B cell (primary cell): ENCODE measurements at regions not wholly inside any gene's neighbourhood (a gene's known extent, or its start where the extent isn't known, plus 50 kb on each side); places are given as distances from the start of the nearest gene placed in this dataset.

Source experiments
- ATAC-seq: fragments of 200-7000 bp; cut with Tn5 transposase; one replicate; pipeline ENCODE4 v1.10.0; 2021; ENCODE audit warnings: low read depth, mild to moderate bottlenecking, moderate number of reproducible peaks, moderate library complexity
- CTCF ChIA-PET: fragments of 350-600 bp; sonication (Branson Sonifier 250); formaldehyde crosslinking; loops from one replicate; lab custom pipeline; 2021; ENCODE audit warnings: antibody characterized with exemption, inconsistent platforms; lab: Charles Lee
- POLR2A ChIA-PET: fragments of 350-600 bp; sonication (Branson Sonifier 250); formaldehyde crosslinking; loops from one replicate; lab custom pipeline; 2021; ENCODE audit warnings: antibody characterized with exemption; lab: Charles Lee
- DNase-seq: peaks from one replicate; pipeline ENCODE4 v3.0.0; 2013
- H2AFZ ChIP-seq: 2 replicates; pipeline ENCODE4 v1.6.1; 2012; ENCODE audit warnings: mild to moderate bottlenecking, low read depth, low read length; ENCODE audit not compliant: insufficient read depth, poor library complexity, severe bottlenecking
- H3K27ac ChIP-seq, 2 donors: 1 replicate in 1 of 2; 2 replicates in 1 of 2; pipeline ENCODE4 v1.5.1; 2012 to 2013; ENCODE audit warnings: low read length in 2 of 2, mild to moderate bottlenecking in 2 of 2, moderate library complexity in 1 of 2
- H3K27me3 ChIP-seq, 4 experiments: fragments of 200-600 bp in 1 of 4; sonication (generic) in 1 of 4; replicated peaks in 1 of 4; 1 replicate in 2 of 4; 2 replicates in 2 of 4; pipeline versions ENCODE4 v1.6.1 to v1.7.0; 2013 to 2016; ENCODE audit warnings: low read length in 3 of 4, mild to moderate bottlenecking in 2 of 4, mixed read lengths in 1 of 4, moderate library complexity in 1 of 4; ENCODE audit not compliant: insufficient read depth in 4 of 4, control insufficient read depth in 3 of 4; ENCODE audit errors: control extremely low read depth in 1 of 4
- H3K36me3 ChIP-seq, 2 experiments: replicated peaks in 1 of 2; 1 replicate in 1 of 2; 2 replicates in 1 of 2; pipeline versions ENCODE4 v1.6.1 to v1.7.1; 2013; ENCODE audit warnings: low read length in 1 of 2; ENCODE audit not compliant: insufficient read depth in 2 of 2, control insufficient read depth in 1 of 2; ENCODE audit errors: control extremely low read depth in 1 of 2, extremely low read depth in 1 of 2
- H3K4me1 ChIP-seq, 2 donors: fragments of 200-600 bp in 1 of 2; sonication (generic) in 1 of 2; 1 replicate in 1 of 2; 2 replicates in 1 of 2; pipeline versions ENCODE4 v1.5.1 to v1.6.1; 2013 to 2017; ENCODE audit warnings: low read length in 2 of 2; ENCODE audit not compliant: control insufficient read depth in 2 of 2, insufficient read depth in 2 of 2
- H3K4me2 ChIP-seq: replicated peaks from 2 replicates; pipeline ENCODE3; 2012; ENCODE audit warnings: mild to moderate bottlenecking, low read depth, low read length; ENCODE audit not compliant: poor library complexity, severe bottlenecking
- H3K4me3 ChIP-seq, 5 experiments: fragments of 200-600 bp in 1 of 5; sonication (generic) in 1 of 5; 1 replicate in 3 of 5; 2 replicates in 2 of 5; pipeline versions ENCODE4 v1.5.1 to v1.7.0; 2011 to 2016; ENCODE audit warnings: low read length in 4 of 5, mild to moderate bottlenecking in 4 of 5, low read depth in 2 of 5, control low read depth in 1 of 5, moderate library complexity in 1 of 5; ENCODE audit not compliant: insufficient read depth in 1 of 5; ENCODE audit errors: control extremely low read depth in 1 of 5, extremely low read depth in 1 of 5
- H3K79me2 ChIP-seq: fragments of 200-600 bp; sonication (generic); one replicate; pipeline ENCODE4 v1.6.0; 2016; ENCODE audit warnings: low read length; ENCODE audit not compliant: control insufficient read depth, insufficient read depth
- H3K9ac ChIP-seq: fragments of 200-600 bp; sonication (generic); 2 replicates; pipeline ENCODE4 v1.6.1; 2017; ENCODE audit warnings: mild to moderate bottlenecking, low read length, moderate library complexity
- H3K9me3 ChIP-seq, 3 donors: one replicate each; pipeline versions ENCODE4 v1.6.1 to v1.7.1; 2013; ENCODE audit warnings: low read length in 2 of 3; ENCODE audit not compliant: control insufficient read depth in 2 of 3, insufficient read depth in 1 of 3; ENCODE audit errors: control extremely low read depth in 1 of 3
- H4K20me1 ChIP-seq: 2 replicates; pipeline ENCODE4 v1.6.0; 2012; ENCODE audit warnings: mild to moderate bottlenecking, low read length; ENCODE audit not compliant: insufficient read depth, control insufficient read depth, poor library complexity, severe bottlenecking
- H3K27ac Mint-ChIP-seq: one replicate; pipeline ENCODE4 v1.8.0; 2021; ENCODE audit warnings: mixed read lengths
- H3K27me3 Mint-ChIP-seq: one replicate; pipeline ENCODE4 v1.8.0; 2021; ENCODE audit warnings: mixed read lengths
- H3K4me1 Mint-ChIP-seq: one replicate; pipeline ENCODE4 v1.8.0; 2021; ENCODE audit warnings: mixed read lengths
- H3K4me3 Mint-ChIP-seq: one replicate; pipeline ENCODE4 v1.8.0; 2021; ENCODE audit warnings: mixed read lengths
- H3K9me3 Mint-ChIP-seq: one replicate; pipeline ENCODE4 v1.8.0; 2022; ENCODE audit warnings: mixed read lengths; ENCODE audit not compliant: insufficient read depth
- CTCF ChIP-seq: fragments of 200-600 bp; IDR thresholded peaks from one replicate; pipeline ENCODE4 v1.8.0; 2022; ENCODE audit warnings: antibody characterized with exemption, mild to moderate bottlenecking
- EZH2 ChIP-seq: IDR thresholded peaks from 2 replicates; pipeline ENCODE4 v1.6.1; 2012; ENCODE audit warnings: borderline replicate concordance, low read depth, mild to moderate bottlenecking, moderate library complexity, low read length; ENCODE audit not compliant: insufficient read depth, poor library complexity, severe bottlenecking
- WGBS: methylation state at CpG from one replicate; pipeline ENCODE4 v1.1.5; 2013; ENCODE audit warnings: missing lambda C conversion rate; ENCODE audit not compliant: insufficient coverage; 5-methylcytosine and 5-hydroxymethylcytosine counted together
- intact Hi-C: fragments of 100-400 bp; cut with micrococcal nuclease; formaldehyde crosslinking; loops from one replicate; pipeline ENCODE4 v1.10.0; 2022

- CTCF ChIA-PET, result no interaction called here
- Histone ChIP-seq H3K36me3 (no peaks in the 10 kb centered on the region), H3K9ac (no peak overlapping the region), H3K9me3 (peaks cover 0 to 3% (median 2%) of the 10 kb centered on the region in 3 donors), H3K27ac (no peak overlapping the region), H3K4me2 (no peak overlapping the region), H3K4me1 (no peaks in the 10 kb centered on the region), H2AFZ (no peak overlapping the region), H3K79me2 (no peaks in the 10 kb centered on the region), H4K20me1 (no peaks in the 10 kb centered on the region), H3K4me3 (no peak overlapping the region), H3K27me3 (no peaks in the 10 kb centered on the region)
- ATAC-seq (no peak), DNase-seq (no peak)
- POLR2A ChIA-PET, result no interaction called here
- Mint-ChIP-seq H3K27me3 (no peaks in the 10 kb centered on the region), H3K9me3 (peaks cover 5% of the 10 kb centered on the region), H3K4me1 (no peaks in the 10 kb centered on the region), H3K4me3 (no peak overlapping the region), H3K27ac (no peak overlapping the region)
- 96% methylated on average over 5 of the region's 5 CpGs for WGBS
- intact Hi-C loops, result no loop called here
- TF ChIP-seq CTCF, result no peak
- TF ChIP-seq EZH2, result no peak
Observed at GRCh38 chr15:95226835-95227234, 995.5 kb downstream of the MCTP2 start.

GRCh38 chr15:95227235-95227634 lies 995.9 kb downstream of the MCTP2 start:
- no CpG with 5 or more reads among the region's 3 CpGs for WGBS
- Histone ChIP-seq H3K27ac (no peak overlapping the region), H3K79me2 (no peaks in the 10 kb centered on the region), H3K36me3 (no peaks in the 10 kb centered on the region), H3K9me3 (peaks cover 0 to 3% (median 2%) of the 10 kb centered on the region in 3 donors), H3K4me2 (no peak overlapping the region), H3K4me3 (no peak overlapping the region), H2AFZ (no peak overlapping the region), H4K20me1 (no peaks in the 10 kb centered on the region), H3K4me1 (no peaks in the 10 kb centered on the region), H3K9ac (no peak overlapping the region), H3K27me3 (no peaks in the 10 kb centered on the region)
- H3K27ac Mint-ChIP-seq, result no peak overlapping the region
- ATAC-seq (no peak), DNase-seq (no peak)
- no peaks in the 10 kb centered on the region for H3K27me3 Mint-ChIP-seq
- peaks cover 5% of the 10 kb centered on the region for H3K9me3 Mint-ChIP-seq
- TF ChIP-seq EZH2 (no peak), CTCF (no peak)
- intact Hi-C loops, result no loop called here
- no peaks in the 10 kb centered on the region for H3K4me1 Mint-ChIP-seq
- ChIA-PET CTCF (no interaction called here), POLR2A (no interaction called here)
- H3K4me3 Mint-ChIP-seq, result no peak overlapping the region
